DND-41 (cell line): ENCODE measurements at regions not wholly inside any gene's neighbourhood (a gene's known extent, or its start where the extent isn't known, plus 50 kb on each side); places are given as distances from the start of the nearest gene placed in this dataset.

Experiments used
- CTCF ChIP-seq: IDR thresholded peaks from 2 replicates; pipeline ENCODE4 v1.5.1; 2012; ENCODE audit warnings: borderline replicate concordance, low read length, moderate library complexity, mild to moderate bottlenecking; ENCODE audit not compliant: poor library complexity, severe bottlenecking; ENCODE audit errors: extremely low read depth
- EZH2 ChIP-seq: IDR thresholded peaks from 3 replicates; pipeline ENCODE4 v1.6.1; 2012; ENCODE audit warnings: borderline replicate concordance, low read depth, mild to moderate bottlenecking, moderate library complexity, low read length, inconsistent platforms; ENCODE audit not compliant: severe bottlenecking

- TF ChIP-seq EZH2: no peak
- TF ChIP-seq CTCF: no peak
Observed at GRCh38 chr11:81857386-81857785, 876.3 kb downstream of the FAM181B start.
